ENCODE measurements at regions not wholly inside any gene's neighbourhood (a gene's known extent, or its start where the extent isn't known, plus 50 kb on each side); places are given as distances from the start of the nearest gene placed in this dataset.

- DNase-seq, result no peak
Observed at GRCh38 chr20:60728705-60729104, 523.4 kb upstream of the CDH4 start.

- DNase-seq, result peak; percentile 76
Observed at GRCh38 chr20:60729135-60729900, 522.7 kb upstream of the CDH4 start.

- no peak for DNase-seq
Observed at GRCh38 chr20:60732322-60732721, 519.7 kb upstream of the CDH4 start.

GRCh38 chr20:60748086-60748485, 504.0 kb upstream of the CDH4 start:
- no peak for DNase-seq

DNA sequence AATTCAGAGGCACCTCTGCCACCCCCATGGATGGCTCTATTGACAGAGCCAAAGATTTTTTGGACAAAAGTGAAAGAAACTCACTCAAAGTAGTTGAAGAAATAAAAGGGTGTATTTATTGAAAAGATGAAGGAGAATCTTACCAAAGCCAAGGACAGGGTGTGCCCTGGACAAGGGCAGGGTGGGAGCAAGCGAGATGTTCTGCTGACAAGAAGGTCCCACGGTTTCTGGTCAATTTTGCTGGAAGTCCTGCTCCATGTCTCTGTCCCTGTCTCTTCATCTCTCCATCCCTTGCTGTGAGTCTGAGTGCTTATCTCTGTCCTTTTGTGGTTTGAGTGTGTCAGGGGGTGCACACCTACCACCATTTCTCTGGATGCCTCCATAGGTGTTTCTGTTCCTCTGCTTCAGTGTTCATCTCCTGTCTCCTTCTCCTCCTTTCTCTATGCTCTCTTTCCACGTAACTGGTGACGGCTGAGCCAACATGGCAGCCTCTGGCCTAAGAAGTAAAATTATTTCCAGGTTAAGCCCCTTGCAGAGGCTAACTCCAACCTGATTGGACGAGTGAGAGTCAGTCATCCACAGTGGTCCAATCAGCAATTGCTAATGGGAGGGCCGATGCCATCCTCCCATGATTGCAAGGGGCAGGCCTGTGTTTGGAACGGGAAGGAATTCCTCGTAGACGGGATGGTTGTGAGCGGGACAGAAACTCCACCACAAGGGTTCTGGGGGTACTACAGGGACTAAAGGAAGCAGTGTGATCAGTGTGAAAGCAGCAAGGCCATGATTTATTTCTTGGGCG, 502.1 kb upstream of the CDH4 start:
- peak; percentile 9 for DNase-seq

- DNase-seq, result no peak
Observed at GRCh38 chr20:60750909-60751308, 501.2 kb upstream of the CDH4 start.

DNA sequence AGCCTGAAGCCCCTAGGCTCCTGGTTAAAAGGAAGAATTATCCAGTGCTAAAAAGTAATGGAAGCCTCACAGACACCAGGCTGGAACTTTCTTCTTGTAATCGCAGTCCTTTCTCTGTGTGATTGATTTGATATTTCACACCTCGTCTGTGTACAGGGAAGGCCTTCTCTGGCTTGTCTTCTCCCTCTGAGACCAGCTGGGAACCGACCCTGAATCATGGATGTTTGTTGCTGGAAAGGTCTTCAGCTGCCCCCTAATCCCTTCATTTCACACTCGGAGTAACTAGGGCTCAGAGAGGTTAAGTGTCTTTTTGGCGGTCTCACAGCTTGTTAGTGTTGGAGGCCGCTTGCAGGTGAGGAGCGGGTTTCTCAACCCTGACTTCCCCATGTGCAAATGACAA, 500.2 kb upstream of the CDH4 start:
- DNase-seq, result no peak

- no peak for DNase-seq
Observed at GRCh38 chr20:60752741-60753420, 499.2 kb upstream of the CDH4 start.

GRCh38 chr20:60754856-60755255, 497.2 kb upstream of the CDH4 start:
- DNase-seq, result no peak

DNA sequence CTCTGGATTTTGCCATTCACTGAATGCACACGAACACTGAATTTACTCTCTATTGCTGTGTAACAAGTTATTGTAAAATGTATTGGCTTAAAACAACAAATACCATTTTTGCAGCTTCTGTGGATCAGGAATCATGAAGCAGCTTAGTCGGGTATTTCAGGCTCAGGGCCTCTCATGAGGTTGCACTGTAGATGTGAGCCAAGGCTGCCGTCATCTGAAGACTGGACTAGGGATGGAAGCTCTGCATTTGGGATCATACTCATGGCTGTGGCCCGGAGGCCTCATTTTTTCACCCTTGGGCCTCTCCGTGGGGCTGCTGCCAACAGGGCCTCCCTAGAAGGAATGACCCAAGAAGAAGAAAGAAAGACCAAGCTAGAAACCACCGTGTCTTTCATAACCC, 492.4 kb upstream of the CDH4 start:
- DNase-seq, result no peak

DNA sequence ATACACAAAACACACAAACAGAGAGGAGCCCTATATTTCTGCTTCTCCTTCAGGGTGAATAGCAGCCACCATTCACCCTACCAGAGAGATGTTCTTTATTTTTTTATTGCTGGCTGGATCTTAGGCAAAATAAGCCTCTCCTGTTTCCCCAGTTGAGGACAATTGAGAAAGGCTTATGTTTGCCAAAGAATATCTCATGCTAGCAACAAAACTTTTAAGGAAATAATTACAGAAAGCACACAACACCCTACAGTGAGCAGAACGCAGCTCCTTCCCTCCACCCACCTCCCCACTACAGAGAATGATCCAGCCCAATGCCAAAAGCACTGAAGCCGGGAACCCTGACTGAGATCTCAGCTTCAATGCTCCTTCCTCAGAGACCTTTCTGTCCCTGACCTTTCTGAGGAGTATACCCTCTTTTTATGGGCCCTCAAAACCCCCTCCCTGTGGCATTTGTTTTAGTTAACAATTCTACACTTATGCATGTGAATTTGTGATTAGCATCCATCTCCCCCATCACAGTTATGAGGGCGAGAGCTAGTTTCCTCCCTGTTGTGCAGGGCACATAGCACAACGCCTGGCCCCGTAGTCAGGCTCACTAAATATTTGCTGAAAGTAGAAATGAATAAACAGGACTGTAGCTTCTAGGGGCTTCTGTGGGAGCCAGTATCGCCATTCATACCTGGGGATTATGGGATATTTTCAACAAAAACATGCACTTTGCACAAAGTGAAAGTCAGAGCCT, 491.6 kb upstream of the CDH4 start:
- DNase-seq, result no peak

GRCh38 chr20:60761056-60761455, 491.0 kb upstream of the CDH4 start:
- no peak for DNase-seq

- DNase-seq, result no peak
Observed at GRCh38 chr20:60762386-60762785, 489.7 kb upstream of the CDH4 start.

DNA sequence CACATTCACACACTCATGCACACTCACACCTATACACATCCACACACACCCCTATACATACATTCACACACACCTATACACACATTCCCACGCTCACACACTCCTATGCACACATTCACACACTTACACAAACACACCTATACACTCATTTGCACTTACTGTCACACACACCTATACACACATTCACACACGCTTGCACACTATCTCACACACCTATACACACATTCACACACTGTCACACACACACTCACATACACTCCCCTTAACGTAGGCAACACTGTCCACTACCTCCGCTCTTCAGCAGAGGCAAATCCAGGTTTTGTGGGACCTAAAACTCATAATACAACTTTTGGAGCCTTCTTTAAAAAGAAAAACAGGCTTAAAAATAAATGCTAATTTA, 487.7 kb upstream of the CDH4 start:
- DNase-seq, result no peak

DNA sequence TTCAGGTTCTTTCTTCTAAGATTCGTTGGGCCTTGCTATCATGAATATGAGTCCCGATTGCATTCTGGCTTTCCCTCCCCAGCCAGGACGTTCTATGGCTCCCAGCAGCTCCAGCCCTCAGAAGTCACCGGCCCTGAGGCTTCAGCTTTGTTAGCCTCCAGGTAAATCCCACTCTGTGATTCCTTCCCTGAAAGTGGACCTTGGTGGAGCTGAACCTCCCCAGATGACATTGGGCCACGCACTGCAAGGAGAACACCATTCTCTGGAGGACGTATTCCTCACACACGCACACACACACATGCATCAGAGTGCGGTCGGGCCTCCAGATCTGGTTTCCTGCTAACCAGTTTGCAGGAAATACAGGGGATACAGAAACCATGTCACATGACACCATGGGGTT, 487.3 kb upstream of the CDH4 start:
- no peak for DNase-seq

DNA sequence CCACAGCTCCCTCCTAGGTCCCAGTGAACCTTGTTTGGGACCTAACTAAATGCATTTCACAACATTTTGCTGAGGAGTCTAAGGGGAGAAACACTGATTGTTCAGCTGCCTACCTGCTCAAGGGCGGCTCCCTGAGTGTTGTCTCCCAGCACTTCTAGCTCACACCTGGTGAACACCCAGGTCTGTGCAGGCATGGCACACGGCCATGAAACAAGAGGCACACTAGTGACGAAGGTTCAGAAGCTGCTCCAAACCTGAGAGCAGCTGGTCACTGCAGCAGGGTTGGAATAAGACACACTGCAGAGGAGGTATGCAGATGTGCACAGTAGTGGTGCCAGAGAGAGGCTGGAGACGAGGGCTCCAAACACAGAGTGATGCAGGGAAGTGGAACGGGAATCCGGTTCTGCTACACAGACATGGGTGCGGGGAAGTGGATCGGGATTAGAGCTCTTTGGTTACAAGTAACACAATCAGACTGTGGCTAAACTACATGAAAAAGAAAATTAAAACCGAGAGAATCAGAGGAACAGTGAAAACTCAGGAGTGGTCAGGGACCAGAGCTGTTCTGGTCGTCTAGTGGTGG, 486.1 kb upstream of the CDH4 start:
- DNase-seq, result no peak

DNA sequence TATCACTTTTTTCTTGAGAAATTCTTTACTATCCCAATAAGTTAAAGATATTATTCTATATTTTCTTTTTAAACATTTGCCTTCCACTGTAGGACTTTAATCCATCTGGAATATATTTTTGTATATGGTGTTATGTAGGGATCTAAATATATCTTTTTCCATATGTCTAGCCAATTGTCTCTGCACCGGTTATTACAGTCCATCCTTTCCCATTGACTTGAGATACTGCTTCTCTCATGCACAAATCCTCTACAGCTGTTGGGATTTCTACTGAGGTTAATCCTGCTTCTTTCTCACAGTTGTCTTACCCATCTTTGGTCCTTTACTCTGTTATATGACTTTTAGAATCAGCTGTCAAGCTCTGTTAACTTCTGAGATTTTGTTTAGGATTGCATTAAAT, 483.8 kb upstream of the CDH4 start:
- peak; percentile 54 for DNase-seq

- DNase-seq, result no peak
Observed at GRCh38 chr20:60780388-60781025, 471.6 kb upstream of the CDH4 start.

GRCh38 chr20:60782959-60783625, 469.0 kb upstream of the CDH4 start:
- no peak for DNase-seq

- no peak for DNase-seq
Observed at GRCh38 chr20:60785301-60785700, 466.8 kb upstream of the CDH4 start.

DNA sequence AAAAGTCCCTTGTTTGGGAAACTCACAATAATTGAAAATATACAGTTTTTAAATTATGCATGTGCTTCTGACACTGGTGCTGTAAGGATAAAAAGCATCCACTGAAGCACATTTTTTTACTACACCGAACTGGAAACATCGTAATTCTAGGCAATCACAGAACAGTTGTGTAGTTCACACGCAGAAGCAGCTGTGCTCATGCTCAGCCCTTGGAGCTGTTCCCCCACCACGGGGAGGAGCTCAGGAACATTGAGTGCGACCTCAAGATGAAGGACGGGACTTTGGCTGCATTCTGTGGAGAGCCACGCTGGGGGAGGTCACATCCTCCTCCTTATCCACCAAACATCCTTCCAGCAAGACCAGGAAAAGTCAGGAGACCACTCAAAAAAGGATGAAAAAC, 466.3 kb upstream of the CDH4 start:
- DNase-seq, result no peak

Measured in NCI-H82 (cell line).